Esophagus muscularis mucosa (tissue), 4 donors: ENCODE measurements at regions not wholly inside any gene's neighbourhood (a gene's known extent, or its start where the extent isn't known, plus 50 kb on each side); places are given as distances from the start of the nearest gene placed in this dataset.

ENCODE experiments used
- CTCF ChIP-seq, 3 experiments: fragments of 200-600 bp in 2 of 3; fragments of 450-650 bp in 1 of 3; sonication (generic) in 2 of 3; IDR thresholded peaks; one replicate each; pipeline ENCODE4 v1.5.1; 2017 to 2019; ENCODE audit warnings: antibody characterized with exemption in 3 of 3, mild to moderate bottlenecking in 2 of 3, moderate library complexity in 1 of 3
- EP300 ChIP-seq: sonication (generic); formaldehyde crosslinking; IDR thresholded peaks from one replicate; pipeline ENCODE4 v1.6.1; 2017; ENCODE audit warnings: antibody characterized with exemption
- POLR2A ChIP-seq: fragments of 450-650 bp; IDR thresholded peaks from one replicate; pipeline ENCODE4 v1.6.1; 2017; ENCODE audit warnings: antibody characterized with exemption, moderate library complexity, mild to moderate bottlenecking, low read depth
- POLR2AphosphoS5 ChIP-seq, 2 donors: sonication (generic); formaldehyde crosslinking; IDR thresholded peaks; one replicate each; pipeline ENCODE4 v1.6.1; 2017; ENCODE audit warnings: antibody characterized with exemption in 2 of 2

GRCh38 chrX:13955975-13956374, 73.7 kb downstream of the GEMIN8 start:
- TF ChIP-seq CTCF (IDR thresholded peaks at IDR 0.05) = no peak
- no peak for TF ChIP-seq POLR2A
- TF ChIP-seq POLR2AphosphoS5 (IDR thresholded peaks at IDR 0.05) = no peak
- no peak for TF ChIP-seq EP300
